ENCODE measurements at regions not wholly inside any gene's neighbourhood (a gene's known extent, or its start where the extent isn't known, plus 50 kb on each side); places are given as distances from the start of the nearest gene placed in this dataset.
"Not testable (repeated sequence)": the region's sequence is repeated elsewhere in the genome, so short reads cannot be mapped to it uniquely, and the experiment has no call there.

- no peak for DNase-seq
Measured at GRCh38 chr22:47918276-47918921, 1155.9 kb downstream of the TBC1D22A start.

DNA sequence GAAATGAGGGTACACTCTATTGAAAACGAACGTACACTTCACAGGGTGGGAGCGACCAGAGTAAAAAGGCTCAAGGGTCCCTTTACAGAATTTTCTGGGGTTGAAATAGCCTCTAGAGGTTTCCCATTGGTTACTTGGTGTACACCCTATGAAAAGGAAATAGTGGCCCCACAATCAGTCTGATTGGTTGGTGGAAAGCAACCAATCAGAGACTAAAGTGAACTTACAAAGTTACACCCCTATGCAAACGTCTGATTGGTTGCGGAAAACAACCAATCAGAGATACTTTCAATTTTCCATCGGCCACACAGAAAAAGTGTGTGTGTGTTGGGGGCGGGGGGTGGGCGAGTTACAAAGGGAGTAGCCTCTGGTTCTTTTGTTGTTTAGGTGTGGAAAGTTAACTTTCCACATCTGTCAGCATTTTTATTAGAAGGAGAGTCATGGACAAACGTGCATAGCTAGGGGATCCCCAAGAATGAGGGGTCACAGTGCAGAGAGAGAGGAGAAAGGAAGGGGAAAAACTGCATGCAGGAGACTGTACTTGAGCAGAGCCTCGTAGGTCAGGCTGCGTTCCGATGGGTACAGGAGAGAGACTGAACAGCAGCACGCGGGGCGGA, 1152.1 kb downstream of the TBC1D22A start:
- DNase-seq: no peak

DNA sequence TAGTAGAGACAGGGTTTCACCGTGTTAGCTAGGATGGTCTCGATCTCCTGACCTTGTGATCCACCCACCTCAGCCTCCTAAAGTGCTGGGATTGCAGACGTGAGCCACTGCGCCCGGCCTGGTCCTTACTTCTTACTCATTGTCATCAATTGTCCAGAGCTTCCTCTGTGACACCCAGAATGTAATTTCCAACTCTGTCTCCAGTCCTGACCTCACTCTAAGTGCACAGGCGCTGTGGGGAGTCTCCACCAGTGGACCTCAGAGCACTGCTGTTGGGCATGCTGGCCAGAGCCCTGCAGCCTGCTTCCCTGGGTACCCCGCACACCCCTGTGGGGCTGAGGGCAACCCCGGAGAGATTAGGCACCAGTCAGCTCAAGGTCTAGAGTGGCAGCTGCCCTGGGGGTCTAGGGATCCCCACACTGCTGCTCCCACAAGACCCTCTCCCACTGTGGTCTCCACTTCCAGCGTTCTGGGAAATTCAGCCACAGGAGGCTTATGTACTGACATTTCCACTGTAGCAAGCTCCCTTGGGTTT, 1140.3 kb downstream of the TBC1D22A start:
- no peak for DNase-seq

DNA sequence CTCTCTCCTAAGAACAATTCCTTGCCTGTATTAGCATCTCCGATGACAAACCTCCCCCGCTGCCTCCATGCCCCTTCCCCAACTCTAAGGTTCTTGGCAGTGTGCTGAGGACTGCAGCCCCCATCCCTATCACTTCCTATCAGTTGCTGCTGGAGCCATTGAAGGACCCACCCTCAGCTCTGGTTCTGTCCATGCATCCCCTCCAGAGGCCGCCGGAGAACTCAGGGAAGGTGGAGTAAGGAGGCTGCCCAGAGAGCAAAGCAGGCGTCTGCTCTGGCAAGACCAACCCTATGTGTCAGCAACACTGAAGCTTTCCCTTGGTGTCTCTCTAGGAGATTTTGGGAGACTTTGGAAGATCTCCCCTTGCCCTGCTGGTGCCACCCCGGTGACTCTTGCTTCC, 1139.5 kb downstream of the TBC1D22A start:
- DNase-seq: no peak

- DNase-seq: no peak
Measured at GRCh38 chr22:47899894-47900293, 1137.4 kb downstream of the TBC1D22A start.

DNA sequence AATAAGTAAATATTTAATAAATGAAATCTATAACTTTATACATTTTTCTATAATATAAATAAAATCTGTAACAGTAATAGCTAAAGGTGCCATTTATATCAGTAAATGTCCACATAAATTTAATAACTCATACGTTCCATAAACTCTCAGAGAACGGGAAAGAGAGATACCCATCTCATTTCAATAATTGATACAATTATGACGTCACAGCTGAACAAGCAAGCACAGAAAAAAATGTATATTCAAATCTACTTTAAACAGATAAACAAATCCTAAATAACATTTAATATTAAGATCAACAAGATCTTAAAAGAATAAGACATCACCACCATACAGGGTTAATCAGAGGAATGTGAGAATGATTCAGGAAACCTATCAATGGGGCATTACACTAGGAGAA, 1136.5 kb downstream of the TBC1D22A start:
- DNase-seq: no peak

DNA sequence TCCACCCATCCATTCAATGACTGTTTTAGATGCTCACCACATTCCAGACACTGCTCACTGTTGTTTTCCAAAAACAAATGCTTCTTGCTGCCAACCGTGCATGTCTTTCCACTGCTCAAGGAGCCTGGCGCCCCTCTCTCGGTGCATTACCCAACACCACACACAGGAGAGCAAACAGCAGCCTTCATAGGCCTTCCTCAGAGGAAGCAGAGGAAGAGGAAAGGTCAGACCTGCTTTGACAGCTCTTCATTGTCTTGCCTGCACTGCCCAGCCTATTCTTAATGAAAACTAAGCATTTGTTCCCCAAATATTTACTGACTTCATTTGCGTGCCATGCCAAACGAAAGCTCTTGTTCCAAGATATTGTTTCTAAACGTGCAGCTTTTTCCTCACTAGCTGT, 1129.2 kb downstream of the TBC1D22A start:
- DNase-seq: no peak

- DNase-seq: no peak
Measured at GRCh38 chr22:47888817-47889216, 1126.4 kb downstream of the TBC1D22A start.

GRCh38 chr22:47884775-47885174, 1122.3 kb downstream of the TBC1D22A start:
- DNase-seq: no peak

- no peak for DNase-seq
Measured at GRCh38 chr22:47884200-47884599, 1121.8 kb downstream of the TBC1D22A start.

- DNase-seq: no peak
Measured at GRCh38 chr22:47883757-47884156, 1121.3 kb downstream of the TBC1D22A start.

- DNase-seq: no peak
Measured at GRCh38 chr22:47879346-47879745, 1116.9 kb downstream of the TBC1D22A start.

- DNase-seq: no peak
Measured at GRCh38 chr22:47878460-47878859, 1116.0 kb downstream of the TBC1D22A start.

- no peak for DNase-seq
Measured at GRCh38 chr22:47872761-47873535, 1110.5 kb downstream of the TBC1D22A start.

DNA sequence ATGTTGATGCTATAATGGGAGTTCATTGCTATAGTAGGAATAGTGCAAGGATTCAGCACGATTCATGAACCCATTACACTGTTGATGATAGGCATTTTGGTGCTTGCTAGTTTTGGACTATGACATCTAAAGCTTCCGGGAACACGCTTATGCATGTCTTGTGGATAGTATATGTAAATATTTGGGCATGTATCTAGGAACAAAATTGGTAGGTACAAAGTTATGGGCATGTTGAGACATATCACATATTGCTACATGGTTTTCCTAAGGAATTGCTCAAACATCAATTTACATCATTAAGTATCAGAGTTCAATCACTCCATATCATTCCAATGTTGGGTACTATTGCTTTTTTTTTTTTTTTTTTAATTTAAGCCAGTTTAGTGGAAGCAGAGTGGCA, 1103.2 kb downstream of the TBC1D22A start:
- no peak for DNase-seq

DNA sequence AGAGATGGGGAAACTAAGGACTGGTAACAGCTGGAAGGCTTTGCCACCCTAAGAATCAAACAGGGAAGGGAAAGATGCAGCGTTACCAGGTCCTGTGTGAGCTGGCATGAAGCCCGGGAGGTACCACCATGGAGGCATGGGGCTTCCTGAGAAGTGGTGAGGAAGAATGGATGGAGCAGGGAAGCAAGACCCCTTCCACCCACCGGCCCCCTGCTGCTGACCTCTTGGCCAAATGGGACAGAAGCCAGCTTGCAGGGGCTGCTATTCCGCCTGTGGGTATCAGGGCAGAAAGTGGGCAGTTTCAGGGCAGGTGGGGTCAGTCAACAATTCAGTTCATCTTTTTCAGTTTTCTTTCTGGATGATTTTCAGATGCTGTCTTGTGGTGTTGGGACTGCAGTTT, 1099.9 kb downstream of the TBC1D22A start:
- DNase-seq: no peak

GRCh38 chr22:47860907-47861306, 1098.5 kb downstream of the TBC1D22A start:
- DNase-seq: not testable (repeated sequence)

- DNase-seq: no peak
Measured at GRCh38 chr22:47859881-47860525, 1097.6 kb downstream of the TBC1D22A start.

DNA sequence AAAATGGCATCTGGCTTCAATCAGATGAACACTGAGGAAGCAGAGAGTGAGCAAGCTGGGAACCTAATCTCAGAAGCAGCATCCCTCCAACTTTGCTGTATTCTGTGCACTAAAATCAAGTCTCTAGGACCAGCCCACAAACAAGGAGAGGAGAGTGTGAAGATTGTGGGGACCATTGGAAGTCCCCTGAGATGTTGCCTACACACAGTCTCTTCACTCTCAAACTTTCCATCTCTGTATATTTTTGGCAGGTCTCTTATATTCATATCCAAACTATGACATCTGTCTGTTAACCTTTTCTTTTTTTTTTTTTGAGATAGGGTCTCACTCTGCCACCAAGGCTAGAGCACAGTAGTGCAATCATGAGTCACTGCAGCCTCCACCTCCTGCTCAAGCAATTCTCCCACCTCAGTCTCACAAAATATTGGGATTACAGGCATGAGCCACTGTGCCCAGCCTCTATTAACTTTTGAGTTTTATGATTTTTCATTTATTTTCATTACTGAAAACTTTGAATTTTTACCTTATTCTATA, 1096.4 kb downstream of the TBC1D22A start:
- DNase-seq: no peak

- no peak for DNase-seq
Measured at GRCh38 chr22:47854680-47855079, 1092.2 kb downstream of the TBC1D22A start.

- DNase-seq: no peak
Measured at GRCh38 chr22:47854251-47854650, 1091.8 kb downstream of the TBC1D22A start.

DNA sequence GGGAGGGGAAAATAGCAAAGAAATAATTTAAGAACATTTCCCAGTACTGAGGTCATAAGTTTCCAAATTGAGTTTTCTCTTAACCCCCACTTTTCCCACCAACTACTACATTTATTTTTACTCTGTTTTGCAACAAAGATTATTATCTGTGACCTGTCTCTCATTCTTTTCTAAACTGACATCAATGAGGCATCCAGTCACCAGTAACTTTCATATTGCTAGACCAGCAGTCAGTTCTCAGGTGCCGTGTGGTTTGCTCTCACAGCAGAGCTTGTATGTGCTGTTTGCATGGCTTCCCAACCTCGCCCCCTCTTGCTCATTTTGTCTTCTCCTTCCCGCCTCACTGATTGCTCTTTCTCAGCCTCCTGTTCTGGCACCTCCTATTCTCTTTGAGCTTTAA, 1091.3 kb downstream of the TBC1D22A start:
- no peak for DNase-seq

DNA sequence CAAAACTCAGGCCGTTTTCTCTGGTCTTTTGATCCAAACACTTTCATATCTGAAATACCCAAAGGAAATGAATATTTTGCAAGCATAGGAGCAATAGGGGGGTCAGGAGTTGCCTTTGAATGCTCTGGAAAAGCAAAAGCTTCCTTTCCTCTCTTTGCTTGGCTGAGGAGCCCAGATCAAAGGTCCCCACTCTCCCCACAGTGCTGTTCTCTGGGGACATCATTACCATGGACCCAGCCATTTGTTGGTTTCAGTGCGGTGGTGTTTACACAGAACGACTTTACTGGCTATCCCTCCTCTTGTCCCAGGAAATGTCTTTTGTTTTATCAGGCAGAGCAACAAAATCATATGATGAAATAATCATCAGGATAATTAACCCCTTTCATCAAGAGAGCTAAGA, 1089.1 kb downstream of the TBC1D22A start:
- DNase-seq: no peak

Data from hematopoietic multipotent progenitor cell treated with erythropoietin and hydrocortisone succinate and interleukin-3 and kit ligand, for 4 days (in vitro differentiated cells).